GM13977 (cell line): ENCODE measurements at regions not wholly inside any gene's neighbourhood (a gene's known extent, or its start where the extent isn't known, plus 50 kb on each side); places are given as distances from the start of the nearest gene placed in this dataset.
"Not testable (repeated sequence)": the region's sequence is repeated elsewhere in the genome, so short reads cannot be mapped to it uniquely, and the experiment has no call there.

Experiments used
- DNase-seq: peaks from one replicate; pipeline ENCODE4 v3.0.0; 2012; ENCODE audit warnings: low spot score
- in situ Hi-C: fragments of 300-500 bp; cut with MboI; formaldehyde crosslinking; loops from one replicate; pipeline ENCODE4 v1.12.0; 2022; ENCODE audit warnings: low sequenced_read_pairs, low pct_unique_long_range_greater_than_20kb, mixed read lengths, inconsistent platforms; ENCODE audit not compliant: unreplicated experiment
- TF ChIP-seq, protein P1 (sequence below): IDR thresholded peaks from 2 replicates; pipeline ENCODE4 v1.5.1; 2012; ENCODE audit warnings: mild to moderate bottlenecking, control low read depth; ENCODE audit not compliant: insufficient read depth; ENCODE audit errors: extremely low read depth, missing control alignments

DNA sequence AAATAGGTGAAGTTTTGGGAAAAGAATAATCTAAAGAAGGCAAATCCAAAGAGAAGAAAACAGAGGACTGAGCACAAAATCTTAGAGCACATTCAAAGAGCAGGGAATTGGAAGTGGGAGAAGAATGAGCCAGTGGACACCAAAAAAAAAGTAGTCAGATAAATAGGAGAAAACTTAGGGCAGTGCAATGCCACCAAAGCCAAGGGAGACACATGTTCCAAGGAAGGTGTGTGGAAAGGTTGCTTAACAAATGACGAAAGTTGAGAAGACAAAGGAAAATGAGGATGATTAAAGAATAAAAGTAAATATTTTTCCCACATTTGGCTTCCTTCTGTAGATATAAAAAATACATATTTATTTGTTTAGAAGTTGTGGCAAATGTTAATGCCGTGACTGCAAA, 237.6 kb downstream of the TANC2 start:
- in situ Hi-C loops: no loop called here
- TF ChIP-seq, protein P1, sequence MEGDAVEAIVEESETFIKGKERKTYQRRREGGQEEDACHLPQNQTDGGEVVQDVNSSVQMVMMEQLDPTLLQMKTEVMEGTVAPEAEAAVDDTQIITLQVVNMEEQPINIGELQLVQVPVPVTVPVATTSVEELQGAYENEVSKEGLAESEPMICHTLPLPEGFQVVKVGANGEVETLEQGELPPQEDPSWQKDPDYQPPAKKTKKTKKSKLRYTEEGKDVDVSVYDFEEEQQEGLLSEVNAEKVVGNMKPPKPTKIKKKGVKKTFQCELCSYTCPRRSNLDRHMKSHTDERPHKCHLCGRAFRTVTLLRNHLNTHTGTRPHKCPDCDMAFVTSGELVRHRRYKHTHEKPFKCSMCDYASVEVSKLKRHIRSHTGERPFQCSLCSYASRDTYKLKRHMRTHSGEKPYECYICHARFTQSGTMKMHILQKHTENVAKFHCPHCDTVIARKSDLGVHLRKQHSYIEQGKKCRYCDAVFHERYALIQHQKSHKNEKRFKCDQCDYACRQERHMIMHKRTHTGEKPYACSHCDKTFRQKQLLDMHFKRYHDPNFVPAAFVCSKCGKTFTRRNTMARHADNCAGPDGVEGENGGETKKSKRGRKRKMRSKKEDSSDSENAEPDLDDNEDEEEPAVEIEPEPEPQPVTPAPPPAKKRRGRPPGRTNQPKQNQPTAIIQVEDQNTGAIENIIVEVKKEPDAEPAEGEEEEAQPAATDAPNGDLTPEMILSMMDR: no peak
- DNase-seq: no peak

DNA sequence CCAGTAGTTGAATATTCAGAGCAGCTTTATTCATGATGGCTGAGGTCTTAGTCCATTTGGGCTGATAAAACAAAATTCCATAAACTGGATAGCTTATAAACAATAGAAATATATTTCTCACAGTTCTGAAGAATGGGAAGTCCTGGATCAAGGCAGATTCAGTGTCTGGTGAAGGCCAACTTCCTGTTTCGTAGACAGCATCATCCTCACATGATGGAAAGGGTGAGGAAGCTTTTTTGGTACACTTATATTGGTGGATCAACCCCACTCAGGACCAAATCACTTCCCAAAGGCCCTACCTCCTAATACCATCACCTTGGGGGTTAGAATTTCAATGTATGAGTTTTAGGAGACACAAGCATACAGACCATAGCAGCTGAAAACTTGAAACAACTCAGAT, 224.2 kb downstream of the CYB561 start:
- DNase-seq: no peak
- in situ Hi-C loops: no loop called here
- TF ChIP-seq, protein P1: no peak

DNA sequence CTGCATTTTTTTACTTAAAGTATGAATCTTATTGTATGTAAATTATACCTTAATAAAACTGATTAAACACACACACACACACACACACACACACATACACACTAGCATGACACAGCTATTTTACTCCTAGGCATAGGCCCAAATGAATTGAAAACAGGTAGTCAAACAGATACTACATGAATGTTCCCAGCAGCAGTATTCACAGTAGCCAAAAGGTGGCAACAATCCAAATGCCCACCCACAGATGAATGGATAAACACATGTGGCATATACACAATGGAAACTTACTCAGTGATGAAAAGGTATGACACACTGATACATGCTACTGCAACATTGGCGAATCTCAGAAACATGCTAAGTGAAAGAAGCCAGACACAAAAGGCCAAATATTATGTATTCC, 223.5 kb downstream of the CYB561 start:
- TF ChIP-seq, protein P1: no peak
- in situ Hi-C loops: no loop called here
- DNase-seq: no peak

DNA sequence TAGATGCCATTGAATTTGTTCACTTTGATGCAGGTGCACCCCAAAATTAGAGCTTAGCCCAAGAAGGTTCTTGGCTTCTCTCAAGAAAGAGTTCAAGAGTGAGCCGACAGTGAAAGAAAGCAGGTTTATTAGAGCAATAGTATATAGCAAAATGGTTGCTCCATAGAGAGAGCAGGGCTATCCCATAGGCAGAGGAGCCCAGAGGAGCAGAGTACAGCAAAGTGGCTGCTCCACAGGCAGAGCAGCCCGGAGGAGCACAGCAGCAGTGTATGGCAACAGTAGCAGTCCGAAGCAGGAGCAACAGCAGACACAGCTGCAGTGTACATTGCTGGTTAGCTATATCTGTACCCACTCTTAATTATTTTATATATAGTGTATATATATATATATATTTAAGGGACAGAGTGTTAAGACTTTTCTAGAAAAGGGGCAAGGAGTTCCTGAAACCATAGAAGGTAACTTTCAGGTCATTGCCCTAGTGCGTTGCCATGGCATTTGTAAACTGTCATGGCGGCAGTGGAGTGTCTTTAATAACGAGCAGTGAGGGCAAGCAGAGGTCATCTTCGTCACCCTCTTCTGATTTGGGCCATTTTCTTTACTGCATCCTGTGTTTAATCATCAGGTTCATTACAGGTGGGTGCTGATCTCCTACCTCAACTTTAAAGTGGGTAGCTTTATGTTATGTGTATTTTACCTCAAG, 222.7 kb downstream of the CYB561 start:
- in situ Hi-C loops: no loop called here
- no peak for DNase-seq
- TF ChIP-seq, protein P1: no peak

DNA sequence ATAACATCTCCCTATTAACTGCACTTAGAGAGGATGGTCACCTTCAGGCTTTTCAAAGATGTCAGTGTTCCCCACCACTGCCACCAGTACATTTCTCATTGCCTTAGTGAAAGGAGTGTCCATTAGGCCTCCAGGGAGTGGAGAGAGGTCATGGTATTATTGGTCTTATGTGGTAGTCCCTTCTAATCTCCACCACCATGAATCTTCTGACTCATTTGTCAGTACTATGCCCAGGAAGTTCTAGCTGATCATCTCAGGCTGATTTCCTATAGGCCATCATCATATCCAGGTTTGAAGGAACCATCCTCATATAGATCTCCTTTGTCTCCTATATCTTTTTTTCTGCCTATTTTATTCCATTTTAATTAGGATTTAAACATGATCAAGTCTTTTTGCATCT, 221.5 kb downstream of the CYB561 start:
- TF ChIP-seq, protein P1: no peak
- no peak for DNase-seq
- in situ Hi-C loops: no loop called here

DNA sequence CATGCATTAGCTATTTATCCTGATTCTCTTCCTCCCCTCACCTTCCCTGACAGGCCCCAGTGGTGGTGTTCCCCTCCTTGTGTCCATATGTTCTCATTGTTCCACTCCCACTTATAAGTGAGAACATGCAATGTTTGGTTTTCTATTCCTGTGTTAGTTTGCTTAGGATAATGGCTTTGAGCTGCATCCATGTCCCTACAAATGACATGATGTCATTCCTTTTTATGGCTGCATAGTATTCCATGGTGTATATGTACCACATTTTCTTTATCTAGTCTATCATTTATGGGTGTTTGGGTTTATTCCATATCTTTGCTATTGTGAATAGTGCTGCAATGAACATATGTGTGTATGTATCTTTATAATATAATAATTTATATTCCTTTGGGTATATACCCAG, 219.4 kb downstream of the CYB561 start:
- DNase-seq, in situ Hi-C loops: not testable (repeated sequence)

DNA sequence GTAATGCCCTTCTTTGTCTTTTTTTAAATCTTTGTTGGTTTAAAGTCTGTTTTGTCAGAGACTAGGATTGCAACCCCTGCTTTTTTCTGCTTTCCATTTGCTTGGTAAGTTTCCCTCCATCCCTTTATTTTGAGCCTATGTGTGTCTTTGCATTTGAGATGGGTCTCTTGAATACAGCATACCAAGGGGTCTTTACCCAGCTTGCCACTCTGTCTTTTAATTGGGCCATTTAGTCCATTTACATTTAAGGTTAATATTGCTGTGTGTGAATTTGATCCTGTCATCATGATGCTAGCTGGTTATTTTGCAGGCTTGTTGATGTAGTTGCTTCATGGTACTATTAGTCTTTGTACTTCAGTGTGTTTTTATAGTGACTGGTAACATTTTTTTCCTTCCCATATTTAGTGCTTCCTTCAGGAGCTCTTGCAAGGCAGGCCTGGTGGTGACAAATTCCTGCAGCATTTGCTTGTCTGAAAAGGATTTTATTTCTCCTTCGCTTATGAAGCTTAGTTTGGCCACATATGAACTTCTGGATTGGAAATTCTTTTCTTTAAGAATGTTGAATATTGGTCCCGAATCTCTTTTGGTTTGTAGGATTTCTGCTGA, 215.0 kb downstream of the CYB561 start:
- DNase-seq, in situ Hi-C loops: not testable (repeated sequence)
